Calu3 (cell line): ENCODE measurements at regions not wholly inside any gene's neighbourhood (a gene's known extent, or its start where the extent isn't known, plus 50 kb on each side); places are given as distances from the start of the nearest gene placed in this dataset.

Source experiments
- BruUV-seq: library from RNA; stranded (reverse); fragments of 400-500 nt; replicated peaks from 2 replicates; lab custom pipeline; 2021; lab: Mats Ljungman, UMichigan
- CTCF ChIA-PET: fragments of 300-600 bp; sonication (Branson Sonifier 250); formaldehyde crosslinking; loops from one replicate; lab custom pipeline; 2022; ENCODE audit warnings: antibody characterized with exemption; lab: Charles Lee
- DNase-seq: peaks from one replicate; pipeline ENCODE4 v3.0.0; 2022
- H3K27ac Mint-ChIP-seq: one replicate; pipeline ENCODE4 v1.8.0; 2022; ENCODE audit warnings: mixed read lengths; ENCODE audit not compliant: unreplicated experiment
- H3K27me3 Mint-ChIP-seq: one replicate; pipeline ENCODE4 v1.8.0; 2022; ENCODE audit warnings: mixed read lengths; ENCODE audit not compliant: unreplicated experiment
- H3K36me3 Mint-ChIP-seq: one replicate; pipeline ENCODE4 v1.8.0; 2022; ENCODE audit warnings: mild to moderate bottlenecking, moderate library complexity, mixed read lengths; ENCODE audit not compliant: insufficient read depth, unreplicated experiment
- H3K4me1 Mint-ChIP-seq: one replicate; pipeline ENCODE4 v1.8.0; 2022; ENCODE audit warnings: mild to moderate bottlenecking, low read depth, mixed read lengths; ENCODE audit not compliant: unreplicated experiment
- H3K4me3 Mint-ChIP-seq: one replicate; pipeline ENCODE4 v1.8.0; 2022; ENCODE audit warnings: mild to moderate bottlenecking, low read depth, moderate library complexity, mixed read lengths; ENCODE audit not compliant: unreplicated experiment
- H3K9me3 Mint-ChIP-seq: one replicate; pipeline ENCODE4 v1.8.0; 2022; ENCODE audit warnings: low read depth, mixed read lengths; ENCODE audit not compliant: unreplicated experiment
- CTCF ChIP-seq: fragments of 200-600 bp; IDR thresholded peaks from one replicate; pipeline ENCODE4 v1.8.0; 2022; ENCODE audit warnings: antibody characterized with exemption; ENCODE audit not compliant: unreplicated experiment
- intact Hi-C: fragments of 100-400 bp; cut with micrococcal nuclease; formaldehyde crosslinking; loops from one replicate; pipeline ENCODE4 v1.10.0; 2022; ENCODE audit not compliant: unreplicated experiment

GRCh38 chr13:52906122-52906903 lies 57.9 kb upstream of the PCDH8 start:
- intact Hi-C loops = no loop called here
- Mint-ChIP-seq H3K27ac (no peak overlapping the region), H3K4me3 (no peak overlapping the region), H3K4me1 (no peaks in the 10 kb centered on the region), H3K36me3 (no peaks in the 10 kb centered on the region), H3K27me3 (peaks cover 81% of the 10 kb centered on the region), H3K9me3 (no peaks in the 10 kb centered on the region)
- CTCF ChIA-PET = interaction anchor here (0.8 kb wide), 1 partner anchor 62 kb away, joined by 3 read pairs; no protein-coding TSS in a partner anchor
- no peak for DNase-seq
- no peak for TF ChIP-seq CTCF
- BruUV-seq = no TSS peak

- no peak overlapping the region for H3K27ac Mint-ChIP-seq
- intact Hi-C loops = no loop called here
- no peaks in the 10 kb centered on the region for H3K9me3 Mint-ChIP-seq
- TF ChIP-seq CTCF = no peak
- no peaks in the 10 kb centered on the region for H3K4me1 Mint-ChIP-seq
- DNase-seq = no peak
- no TSS peak for BruUV-seq
- CTCF ChIA-PET = interaction anchor here (0.8 kb wide), 1 partner anchor 62 kb away, joined by 3 read pairs; no protein-coding TSS in a partner anchor
- H3K36me3 Mint-ChIP-seq = no peaks in the 10 kb centered on the region
- H3K4me3 Mint-ChIP-seq = no peak overlapping the region
- H3K27me3 Mint-ChIP-seq = peaks cover 75% of the 10 kb centered on the region
Measured at GRCh38 chr13:52905701-52906100, 57.3 kb upstream of the PCDH8 start.

- intact Hi-C loops = no loop called here
- DNase-seq = no peak
- H3K4me3 Mint-ChIP-seq = no peak overlapping the region
- H3K9me3 Mint-ChIP-seq = no peaks in the 10 kb centered on the region
- H3K27me3 Mint-ChIP-seq = peaks cover 55% of the 10 kb centered on the region
- no peaks in the 10 kb centered on the region for H3K36me3 Mint-ChIP-seq
- no peaks in the 10 kb centered on the region for H3K4me1 Mint-ChIP-seq
- no peak for TF ChIP-seq CTCF
- CTCF ChIA-PET = no interaction called here
- BruUV-seq = no TSS peak
- no peak overlapping the region for H3K27ac Mint-ChIP-seq
Measured at GRCh38 chr13:52903320-52903719, 54.9 kb upstream of the PCDH8 start.

- H3K36me3 Mint-ChIP-seq = no peaks in the 10 kb centered on the region
- no peak for TF ChIP-seq CTCF
- H3K4me3 Mint-ChIP-seq = no peak overlapping the region
- intact Hi-C loops = no loop called here
- no peaks in the 10 kb centered on the region for H3K9me3 Mint-ChIP-seq
- DNase-seq = no peak
- no TSS peak for BruUV-seq
- no peak overlapping the region for H3K27ac Mint-ChIP-seq
- CTCF ChIA-PET = no interaction called here
- H3K4me1 Mint-ChIP-seq = no peaks in the 10 kb centered on the region
- H3K27me3 Mint-ChIP-seq = peaks cover 36% of the 10 kb centered on the region
Measured at GRCh38 chr13:52899206-52899605, 50.8 kb upstream of the PCDH8 start.
